Endometrial microvascular endothelial cells (primary cell): ENCODE measurements at regions not wholly inside any gene's neighbourhood (a gene's known extent, or its start where the extent isn't known, plus 50 kb on each side); places are given as distances from the start of the nearest gene placed in this dataset.

ENCODE experiments used
- in situ Hi-C: cut with HindIII; loops from 2 replicates; pipeline ENCODE4 v1.10.0; 2017; ENCODE audit warnings: low sequenced_read_pairs, low pct_unique_long_range_greater_than_20kb; ENCODE audit errors: inconsistent ontology term

- in situ Hi-C loops, result no loop called here
Measured at GRCh38 chrX:39453889-39454621, 643.7 kb downstream of the BCOR start.

- in situ Hi-C loops, result no loop called here
Measured at GRCh38 chrX:39456894-39457604, 640.7 kb downstream of the BCOR start.

DNA sequence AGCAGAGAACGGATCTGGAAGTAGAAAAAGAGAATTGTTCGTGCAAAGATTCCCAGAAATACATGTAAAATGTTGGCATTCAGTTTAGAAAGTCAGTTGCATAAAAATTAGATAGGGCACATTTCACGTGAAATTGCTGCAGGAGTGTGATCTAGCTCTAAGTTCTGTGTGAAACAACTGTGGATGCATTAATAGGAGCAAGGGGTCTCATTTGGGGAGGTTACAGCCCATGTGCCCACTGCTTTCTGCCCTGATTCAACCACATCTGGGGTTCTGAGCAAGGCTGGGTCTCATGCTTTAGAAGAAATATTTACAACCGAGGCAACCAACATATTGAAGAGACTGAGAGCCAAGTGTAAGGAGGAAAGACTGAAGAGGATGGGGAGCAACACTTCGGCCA, 639.0 kb downstream of the BCOR start:
- in situ Hi-C loops, result no loop called here

GRCh38 chrX:39459204-39459603, 638.6 kb downstream of the BCOR start:
- in situ Hi-C loops, result no loop called here

GRCh38 chrX:39459952-39460351, 637.8 kb downstream of the BCOR start:
- in situ Hi-C loops, result no loop called here

DNA sequence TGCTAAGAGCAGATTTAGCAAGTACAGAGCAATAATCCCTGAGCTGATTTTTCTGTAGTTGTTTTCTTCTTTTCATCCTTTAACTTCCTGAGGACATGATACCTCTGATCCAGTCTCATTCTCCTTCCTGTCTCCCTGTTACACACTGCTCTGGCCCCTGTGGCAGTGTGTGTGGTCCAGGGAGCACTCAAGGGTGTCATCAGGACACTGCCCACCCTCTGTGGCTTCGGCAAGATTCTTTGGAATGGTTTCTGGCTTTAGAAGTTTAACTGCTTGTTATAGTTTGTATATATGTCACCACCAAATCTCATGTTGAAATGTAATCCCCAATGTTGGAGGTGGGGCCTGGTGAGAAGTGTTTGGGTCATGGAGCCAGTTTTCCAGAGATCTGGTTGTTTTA, 637.3 kb downstream of the BCOR start:
- in situ Hi-C loops, result no loop called here

GRCh38 chrX:39462835-39463234, 634.9 kb downstream of the BCOR start:
- in situ Hi-C loops, result no loop called here

- in situ Hi-C loops, result no loop called here
Measured at GRCh38 chrX:39464253-39464652, 633.5 kb downstream of the BCOR start.

GRCh38 chrX:39465467-39465866, 632.3 kb downstream of the BCOR start:
- in situ Hi-C loops, result no loop called here

DNA sequence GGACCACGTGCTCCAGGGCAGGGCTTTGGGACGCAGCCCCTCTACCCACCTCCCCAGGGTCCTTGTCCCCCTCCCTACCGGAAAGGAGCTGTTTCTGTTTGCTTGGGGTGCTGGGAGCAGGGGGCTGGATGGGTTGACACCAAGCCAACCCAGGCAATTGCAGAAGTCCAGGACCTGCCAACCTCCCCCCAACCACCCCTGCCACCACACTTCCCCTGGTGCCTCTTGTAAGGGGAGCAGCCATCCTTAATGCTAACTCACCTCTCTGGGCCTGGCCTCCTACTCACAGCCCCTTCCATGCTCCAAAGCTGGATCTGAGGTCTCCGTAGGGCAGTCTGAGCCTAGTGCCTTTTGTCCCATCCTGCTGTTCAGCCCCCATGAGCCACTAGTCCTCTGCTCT, 631.9 kb downstream of the BCOR start:
- in situ Hi-C loops, result no loop called here

GRCh38 chrX:39469126-39469525, 628.6 kb downstream of the BCOR start:
- in situ Hi-C loops, result no loop called here

DNA sequence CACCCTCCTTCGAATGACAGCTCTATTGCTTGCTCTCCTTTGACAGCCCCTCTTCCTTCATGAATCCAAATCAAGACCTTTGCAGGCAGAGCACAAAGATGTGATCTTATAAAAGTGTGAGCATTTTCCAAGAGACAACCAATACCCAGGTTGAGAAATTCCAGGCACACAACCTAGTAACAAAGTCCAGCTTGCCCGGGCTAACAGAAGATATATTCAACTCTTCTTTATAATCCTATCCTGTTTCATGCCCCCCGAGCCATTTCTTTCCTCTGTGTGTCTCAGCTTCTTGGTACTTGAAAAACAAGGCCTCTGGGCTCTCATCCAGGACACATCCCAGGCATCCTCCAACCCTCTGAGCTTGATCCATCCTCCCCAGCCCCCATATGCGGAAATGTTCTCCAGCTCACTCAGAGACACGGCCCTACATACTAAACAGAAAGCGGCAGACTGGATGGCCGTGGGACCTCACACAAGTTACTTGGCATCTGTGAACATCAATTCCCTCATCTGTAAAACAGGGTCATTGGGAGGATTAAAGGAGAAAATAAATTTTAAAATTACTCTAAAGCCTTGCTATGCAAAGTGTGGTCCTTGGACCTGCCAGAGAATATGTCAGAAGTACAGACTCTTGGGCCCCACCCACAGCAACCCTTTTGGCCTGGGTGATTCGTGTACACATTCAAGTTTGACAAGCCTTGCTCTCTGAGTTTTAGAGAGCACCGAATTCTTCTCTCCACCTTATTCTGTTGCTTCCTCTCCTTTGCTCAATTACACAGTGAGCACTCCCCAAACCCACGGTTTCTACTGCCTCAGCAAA, 627.0 kb downstream of the BCOR start:
- in situ Hi-C loops, result no loop called here

DNA sequence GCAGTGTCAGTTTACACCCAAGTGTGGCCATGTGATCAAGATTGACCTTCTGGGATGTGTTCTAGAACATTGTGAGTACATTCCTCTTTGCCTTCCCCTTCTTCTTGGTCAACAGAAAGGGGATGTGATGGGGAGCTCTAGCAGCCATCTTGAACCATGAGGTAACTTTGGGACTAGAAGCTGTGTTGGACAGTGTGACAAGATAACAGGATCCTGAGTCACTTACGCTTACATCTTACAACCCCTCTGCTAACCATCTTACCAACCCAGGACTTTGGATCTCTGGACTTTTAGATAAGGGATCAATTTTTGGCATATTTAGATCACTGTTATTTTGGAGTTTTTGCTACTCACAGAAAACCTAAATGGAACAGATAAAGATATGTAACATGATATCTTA, 625.6 kb downstream of the BCOR start:
- in situ Hi-C loops, result no loop called here

GRCh38 chrX:39473812-39474211, 623.9 kb downstream of the BCOR start:
- in situ Hi-C loops, result no loop called here

- in situ Hi-C loops, result no loop called here
Measured at GRCh38 chrX:39475372-39475771, 622.4 kb downstream of the BCOR start.

GRCh38 chrX:39476604-39477021, 621.1 kb downstream of the BCOR start:
- in situ Hi-C loops, result no loop called here

DNA sequence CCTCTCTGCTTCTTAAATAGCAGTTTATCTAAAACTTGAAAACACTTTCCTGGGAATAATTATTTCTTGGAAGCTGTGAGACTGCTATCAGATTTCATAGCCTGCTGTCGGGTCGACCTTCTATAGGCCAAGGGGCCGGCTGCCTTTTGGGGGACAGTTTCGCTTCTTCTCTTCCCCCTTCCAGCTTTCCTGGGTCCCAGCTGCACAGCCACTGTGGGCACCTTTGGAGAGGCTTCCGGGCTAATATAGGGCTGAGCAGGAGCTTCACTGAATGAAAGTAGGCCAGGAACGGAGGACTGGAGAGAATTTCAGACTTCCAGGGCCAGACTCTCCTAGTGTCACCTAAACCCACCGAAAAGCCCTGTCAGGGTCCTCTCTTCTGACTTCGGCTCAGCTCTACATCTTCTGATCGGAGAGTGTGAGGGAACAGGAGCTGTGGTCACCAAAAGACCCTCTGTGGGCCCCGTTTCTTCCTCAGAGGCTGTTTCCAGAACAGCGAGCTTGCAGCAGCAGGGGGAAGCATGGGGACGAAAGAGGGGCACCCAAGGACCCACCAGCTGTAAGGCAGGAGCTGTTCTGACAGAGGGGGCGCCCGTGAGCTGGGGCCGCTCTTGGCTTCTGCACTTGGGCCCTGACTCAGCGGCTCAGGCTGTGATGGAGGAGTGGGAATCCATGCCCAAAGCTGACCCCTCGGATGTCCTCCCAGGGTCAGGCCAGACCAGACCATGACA, 620.6 kb downstream of the BCOR start:
- in situ Hi-C loops, result no loop called here

DNA sequence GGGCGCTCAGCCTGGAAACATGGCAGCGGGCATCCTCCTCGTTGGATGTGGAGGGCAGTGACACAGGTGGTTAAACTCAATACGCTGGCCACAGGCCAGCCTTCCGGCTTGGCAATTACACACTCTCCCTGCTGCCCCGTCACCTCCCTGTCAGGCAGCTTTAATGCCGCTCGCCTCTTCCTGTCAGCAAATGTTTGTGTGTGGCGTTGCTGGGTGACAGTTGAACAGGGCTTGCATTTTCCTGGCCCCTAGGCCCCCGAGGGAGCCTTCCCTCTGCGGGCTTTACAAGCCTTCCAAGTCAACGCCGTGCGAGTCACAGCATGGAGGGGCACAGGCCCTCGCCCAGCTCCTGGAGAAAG, 620.0 kb downstream of the BCOR start:
- in situ Hi-C loops, result no loop called here

DNA sequence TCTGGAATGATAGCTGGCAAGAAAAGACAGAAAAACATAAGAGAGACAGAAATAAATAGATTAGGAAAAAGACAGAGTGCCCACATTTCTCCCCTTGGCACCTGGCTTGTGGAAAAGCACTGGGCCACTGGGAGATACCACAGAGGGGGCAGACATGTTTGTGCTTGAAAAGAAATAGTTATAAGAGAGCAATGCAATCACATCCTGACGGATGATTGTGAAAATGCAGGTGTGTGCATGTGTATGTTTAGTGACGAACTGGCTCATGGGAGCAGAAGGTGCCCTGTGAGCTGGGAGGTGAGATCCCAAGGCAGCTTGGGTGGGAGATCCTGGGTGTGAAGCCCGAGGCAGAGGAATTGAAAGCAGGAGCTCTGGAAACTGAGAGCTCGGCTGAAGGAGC, 617.9 kb downstream of the BCOR start:
- in situ Hi-C loops, result no loop called here
